Urothelium cell line (cell line): ENCODE measurements at regions not wholly inside any gene's neighbourhood (a gene's known extent, or its start where the extent isn't known, plus 50 kb on each side); places are given as distances from the start of the nearest gene placed in this dataset.

Experiments
- DNase-seq: peaks from one replicate; pipeline ENCODE4 v3.0.0; 2011; ENCODE audit warnings: low spot score, mixed read lengths
- FAIRE-seq: peaks from 2 replicates; lab custom pipeline; 2011; peaks lifted over from hg19 to GRCh38; lab: Jason Lieb, UNC

DNA sequence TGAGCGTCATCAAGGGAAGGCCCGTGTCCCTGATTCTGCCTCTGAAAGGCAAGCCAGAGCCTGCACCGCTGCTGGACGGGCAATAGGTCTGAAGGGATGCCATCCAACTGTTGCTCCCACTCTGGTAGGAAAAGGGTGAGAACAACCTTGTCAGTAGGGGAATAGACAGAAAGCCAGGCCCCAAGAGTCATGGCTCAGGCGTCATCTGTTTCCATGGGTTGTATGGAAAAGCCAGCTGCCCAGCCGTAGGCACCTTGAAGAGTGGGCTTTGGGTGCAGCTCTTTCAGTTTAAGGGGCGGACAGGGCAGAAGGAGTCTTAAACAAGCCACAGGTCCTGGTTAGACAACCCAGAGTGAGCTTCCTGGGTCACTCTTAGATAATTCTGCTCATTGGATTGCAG, 66.5 kb downstream of the RNF6 start:
- DNase-seq (no peak), FAIRE-seq (no peak)

DNA sequence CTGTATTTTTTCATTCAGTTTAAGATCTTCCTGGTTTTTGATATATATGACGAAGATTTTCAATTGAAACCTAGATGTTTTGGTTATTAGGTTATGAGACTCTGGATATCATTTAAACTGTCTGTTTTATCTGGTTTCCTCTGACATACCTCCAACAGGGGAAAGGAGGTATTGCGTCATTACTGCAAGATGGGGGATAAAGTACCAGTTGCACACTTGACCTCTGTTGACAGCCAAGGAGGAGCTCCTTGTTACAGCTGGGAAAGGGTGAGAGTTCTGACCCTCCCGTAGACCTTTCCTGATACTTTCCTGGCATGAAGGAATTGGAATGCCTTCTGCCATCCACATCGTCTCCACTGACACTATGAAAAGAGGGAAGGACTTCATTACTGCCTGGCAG, 82.0 kb upstream of the SHISA2 start:
- no peak for FAIRE-seq
- no peak for DNase-seq

- no peak for FAIRE-seq
- DNase-seq = no peak
Measured at GRCh38 chr13:26133286-26133685, 81.5 kb upstream of the SHISA2 start.

DNA sequence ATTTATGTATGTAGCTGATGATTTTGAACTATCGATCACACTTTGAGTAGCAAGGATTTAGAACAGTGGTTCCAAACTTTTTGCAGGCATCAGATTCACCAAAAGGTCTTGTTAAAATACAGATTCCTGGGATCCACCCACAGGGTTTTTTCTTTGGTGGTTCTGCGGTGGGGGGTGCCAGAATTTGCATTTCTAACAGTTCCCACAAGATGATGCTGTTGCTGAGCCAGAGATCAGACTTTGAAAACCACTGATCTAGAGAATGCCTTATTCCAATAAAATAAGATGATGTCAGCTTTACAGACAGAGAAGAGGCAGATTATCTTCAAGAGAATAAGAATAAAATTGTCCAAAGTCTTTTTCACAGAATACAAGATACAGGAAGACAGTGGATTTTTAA, 80.9 kb upstream of the SHISA2 start:
- DNase-seq = peak; percentile 8
- no peak for FAIRE-seq

DNA sequence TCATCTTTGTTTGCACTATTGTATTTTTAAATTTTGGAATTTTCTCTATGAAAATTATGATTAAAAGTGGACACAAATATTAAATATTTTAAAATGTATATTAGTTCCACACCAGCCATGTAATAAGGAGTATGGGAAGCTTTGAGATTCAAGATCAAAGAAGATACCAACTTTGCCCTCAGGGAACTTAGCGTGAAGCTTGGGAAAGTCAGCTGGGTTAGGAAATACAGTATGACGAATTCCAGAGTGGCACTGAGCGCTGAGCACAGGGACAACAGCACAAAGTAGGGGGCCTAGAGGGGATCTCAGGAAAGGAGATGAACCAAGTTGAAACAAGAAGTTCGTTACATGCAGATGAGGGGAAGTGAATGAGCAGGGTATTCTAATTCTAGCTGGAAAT, 76.9 kb upstream of the SHISA2 start:
- no peak for FAIRE-seq
- DNase-seq = no peak

DNA sequence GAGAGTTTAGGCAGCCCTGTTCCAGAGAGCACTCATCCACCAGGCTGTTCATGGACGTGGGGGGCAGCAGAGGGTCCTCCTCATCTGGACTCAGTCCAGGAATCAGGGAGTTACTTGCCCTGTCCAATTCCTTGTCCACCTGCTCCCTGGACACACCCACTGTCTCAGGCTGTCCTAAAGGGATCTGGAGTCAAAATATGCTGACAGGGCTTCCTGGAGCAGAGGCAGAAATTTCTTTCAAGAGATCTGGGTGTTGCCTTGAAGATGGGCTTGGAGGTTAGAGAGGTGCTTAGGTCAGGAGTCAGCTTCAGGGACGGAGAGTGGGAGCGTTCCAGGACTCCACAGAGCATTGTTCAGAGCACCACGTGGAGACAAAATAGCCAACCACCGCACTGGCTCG, 65.8 kb upstream of the SHISA2 start:
- FAIRE-seq (no peak), DNase-seq (no peak)

DNA sequence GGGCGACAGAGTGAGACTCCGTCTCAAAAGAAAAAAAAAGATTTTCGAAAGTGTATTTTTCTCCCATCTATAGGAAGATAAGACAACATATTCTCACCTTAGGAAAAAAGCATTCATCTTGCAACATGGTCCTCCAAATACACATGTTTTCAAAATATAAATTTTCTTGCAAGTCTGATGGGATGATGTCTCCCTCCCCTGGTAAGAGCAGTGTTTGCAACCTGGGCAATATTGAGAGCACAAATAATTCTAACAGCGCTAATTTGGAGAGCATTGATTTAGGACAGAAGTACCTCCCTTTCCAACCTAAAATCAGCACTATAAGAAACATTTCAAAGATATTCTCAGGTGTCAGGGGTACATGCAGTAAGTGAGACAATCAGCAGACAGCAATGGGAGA, 61.0 kb upstream of the SHISA2 start:
- DNase-seq (peak; percentile 4), FAIRE-seq (no peak)

- no peak for DNase-seq
- no peak for FAIRE-seq
Measured at GRCh38 chr13:26111797-26112196, 60.0 kb upstream of the SHISA2 start.
